T-cell (primary cell): ENCODE measurements at regions not wholly inside any gene's neighbourhood (a gene's known extent, or its start where the extent isn't known, plus 50 kb on each side); places are given as distances from the start of the nearest gene placed in this dataset.

Experiments
- ATAC-seq, 4 experiments: fragments of 200-7000 bp in 3 of 4; fragments of 150-1000 bp in 1 of 4; cut with Tn5 transposase; replicated peaks in 1 of 4; 1 replicate in 3 of 4; 2 replicates in 1 of 4; pipeline ENCODE4 v1.10.0; 2021; ENCODE audit warnings: moderate library complexity in 3 of 4, mild to moderate bottlenecking in 2 of 4, moderate number of reproducible peaks in 1 of 4
- CTCF ChIA-PET, 2 donors: fragments of 300-600 bp; sonication (Branson Sonifier 250); formaldehyde crosslinking; loops; one replicate each; lab custom pipeline; 2022; ENCODE audit warnings: antibody characterized with exemption in 2 of 2; lab: Charles Lee
- POLR2A ChIA-PET, 2 donors: fragments of 300-600 bp; sonication (Branson Sonifier 250); formaldehyde crosslinking; loops; one replicate each; lab custom pipeline; 2022; ENCODE audit warnings: antibody characterized with exemption in 2 of 2; lab: Charles Lee
- DNase-seq, 35 experiments: peaks; one replicate each; pipeline versions ENCODE4 v3.0.0 to v3.0.0-alpha.2; 2013 to 2023
- H3K27ac ChIP-seq: one replicate; pipeline ENCODE4 v1.5.1; 2013; ENCODE audit warnings: low read length
- H3K27me3 ChIP-seq, 2 experiments: replicated peaks in 1 of 2; 1 replicate in 1 of 2; 2 replicates in 1 of 2; pipeline versions ENCODE4 v1.6.1 to v1.7.0; 2013; ENCODE audit warnings: low read length in 1 of 2, mixed read lengths in 1 of 2; ENCODE audit not compliant: control insufficient read depth in 2 of 2, insufficient read depth in 2 of 2; ENCODE audit errors: extremely low read depth in 1 of 2
- H3K36me3 ChIP-seq, 2 donors: 1 replicate in 1 of 2; 2 replicates in 1 of 2; pipeline versions ENCODE4 v1.6.1 to v1.7.0; 2013; ENCODE audit warnings: low read length in 1 of 2; ENCODE audit not compliant: control insufficient read depth in 2 of 2, insufficient read depth in 1 of 2; ENCODE audit errors: extremely low read depth in 1 of 2
- H3K4me1 ChIP-seq, 2 experiments: 1 replicate in 1 of 2; 2 replicates in 1 of 2; pipeline versions ENCODE4 v1.6.1 to v1.7.0; 2013; ENCODE audit warnings: low read length in 2 of 2, mixed read lengths in 1 of 2; ENCODE audit not compliant: insufficient read depth in 2 of 2, control insufficient read depth in 1 of 2; ENCODE audit errors: extremely low read depth in 1 of 2
- H3K4me3 ChIP-seq, 2 donors: 1 replicate in 1 of 2; 2 replicates in 1 of 2; pipeline versions ENCODE4 v1.5.1 to v1.7.0; 2013; ENCODE audit warnings: mild to moderate bottlenecking in 2 of 2, low read length in 1 of 2, moderate library complexity in 1 of 2; ENCODE audit not compliant: control insufficient read depth in 1 of 2; ENCODE audit errors: extremely low read depth in 1 of 2
- H3K9me3 ChIP-seq: 2 replicates; pipeline ENCODE4 v1.7.0; 2013
- H3K27ac Mint-ChIP-seq, 2 donors: one replicate each; pipeline ENCODE4 v1.8.0; 2020 to 2021; ENCODE audit warnings: mild to moderate bottlenecking in 2 of 2, mixed read lengths in 2 of 2
- H3K27me3 Mint-ChIP-seq, 2 donors: one replicate each; pipeline ENCODE4 v1.8.0; 2021 to 2022; ENCODE audit warnings: mixed read lengths in 2 of 2
- H3K36me3 Mint-ChIP-seq: one replicate; pipeline ENCODE4 v1.8.0; 2021; ENCODE audit warnings: mixed read lengths
- H3K4me1 Mint-ChIP-seq, 3 donors: one replicate each; pipeline ENCODE4 v1.8.0; 2020 to 2022; ENCODE audit warnings: mixed read lengths in 3 of 3, mild to moderate bottlenecking in 1 of 3
- H3K4me3 Mint-ChIP-seq, 3 donors: one replicate each; pipeline ENCODE4 v1.8.0; 2020 to 2022; ENCODE audit warnings: mild to moderate bottlenecking in 3 of 3, mixed read lengths in 3 of 3, moderate library complexity in 3 of 3
- H3K9me3 Mint-ChIP-seq, 3 donors: one replicate each; pipeline ENCODE4 v1.8.0; 2020 to 2022; ENCODE audit warnings: mixed read lengths in 3 of 3
- WGBS: methylation state at CpG from one replicate; pipeline ENCODE4 v1.1.5; 2013; ENCODE audit warnings: missing lambda C conversion rate; ENCODE audit not compliant: insufficient coverage; 5-methylcytosine and 5-hydroxymethylcytosine counted together

- ChIA-PET POLR2A (no interaction called here), CTCF (no interaction called here)
- H3K4me3 ChIP-seq: no peak overlapping the region
- no peaks in the 10 kb centered on the region for H3K4me1 ChIP-seq
- no peak overlapping the region for H3K27ac ChIP-seq
- H3K9me3 ChIP-seq: no peaks in the 10 kb centered on the region
- Mint-ChIP-seq H3K27ac (no peak overlapping the region), H3K36me3 (no peaks in the 10 kb centered on the region), H3K9me3 (peaks cover 0 to 3% (median 2%) of the 10 kb centered on the region in 3 donors), H3K4me1 (no peaks in the 10 kb centered on the region), H3K27me3 (peaks cover 0 to 4% of the 10 kb centered on the region in 2 donors), H3K4me3 (no peak overlapping the region)
- ATAC-seq: no peak
- H3K36me3 ChIP-seq: no peaks in the 10 kb centered on the region
- WGBS: 67% methylated on average over 1 of the region's 2 CpGs
- H3K27me3 ChIP-seq: no peaks in the 10 kb centered on the region
- no peak for DNase-seq
Measured at GRCh38 chr13:47216176-47216822, 319.4 kb upstream of the HTR2A start.

- Mint-ChIP-seq H3K27me3 (peaks cover 0 to 7% of the 10 kb centered on the region in 2 donors), H3K36me3 (no peaks in the 10 kb centered on the region), H3K4me3 (no peak overlapping the region), H3K27ac (no peak overlapping the region), H3K4me1 (no peaks in the 10 kb centered on the region), H3K9me3 (peaks cover 0 to 2% (median 0%) of the 10 kb centered on the region in 3 donors)
- Histone ChIP-seq H3K9me3 (no peaks in the 10 kb centered on the region), H3K4me3 (no peak overlapping the region), H3K4me1 (no peaks in the 10 kb centered on the region), H3K27me3 (no peaks in the 10 kb centered on the region), H3K36me3 (no peaks in the 10 kb centered on the region), H3K27ac (no peak overlapping the region)
- ChIA-PET POLR2A (no interaction called here), CTCF (no interaction called here)
- WGBS: no CpG with 5 or more reads among the region's 2 CpGs
- DNase-seq: no peak
- no peak for ATAC-seq
Measured at GRCh38 chr13:47215736-47216135, 318.9 kb upstream of the HTR2A start.

DNA sequence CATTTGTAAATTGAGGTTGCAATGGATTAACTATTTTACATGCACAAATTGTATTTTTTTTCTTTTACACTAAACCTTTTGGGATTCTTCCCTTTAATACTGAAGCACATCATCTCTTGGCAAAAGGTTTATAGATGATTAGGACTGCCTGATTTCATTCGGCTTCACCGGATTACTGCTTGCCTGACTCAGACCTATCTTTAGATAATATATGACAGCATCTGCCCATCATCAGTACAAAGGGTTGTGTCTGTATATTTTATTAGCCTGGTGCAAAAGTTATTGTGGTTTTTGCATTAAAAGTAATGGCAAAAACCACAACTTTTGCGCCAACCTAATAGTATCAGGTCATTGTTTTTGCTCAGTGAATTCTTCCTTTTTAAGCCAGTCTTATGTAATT, 316.2 kb upstream of the HTR2A start:
- no CpG with 5 or more reads among the region's 3 CpGs for WGBS
- H3K9me3 ChIP-seq: no peaks in the 10 kb centered on the region
- ChIA-PET CTCF (no interaction called here), POLR2A (no interaction called here)
- peaks cover 0 to 8% of the 10 kb centered on the region in 2 donors for H3K27me3 Mint-ChIP-seq
- H3K4me1 ChIP-seq: no peaks in the 10 kb centered on the region
- no peaks in the 10 kb centered on the region for H3K27me3 ChIP-seq
- H3K4me1 Mint-ChIP-seq: no peaks in the 10 kb centered on the region
- H3K36me3 Mint-ChIP-seq: no peaks in the 10 kb centered on the region
- H3K27ac ChIP-seq: no peak overlapping the region
- H3K4me3 Mint-ChIP-seq: no peak overlapping the region
- no peak overlapping the region for H3K27ac Mint-ChIP-seq
- no peak overlapping the region for H3K4me3 ChIP-seq
- no peaks in the 10 kb centered on the region for H3K36me3 ChIP-seq
- ATAC-seq (no peak), DNase-seq (no peak)
- H3K9me3 Mint-ChIP-seq: no peaks in the 10 kb centered on the region

GRCh38 chr13:47211106-47211505, 314.3 kb upstream of the HTR2A start:
- Mint-ChIP-seq H3K27me3 (peaks cover 0 to 8% of the 10 kb centered on the region in 2 donors), H3K4me1 (no peaks in the 10 kb centered on the region), H3K36me3 (no peaks in the 10 kb centered on the region), H3K4me3 (no peak overlapping the region), H3K9me3 (no peaks in the 10 kb centered on the region), H3K27ac (no peak overlapping the region)
- no peak overlapping the region for H3K4me3 ChIP-seq
- no peaks in the 10 kb centered on the region for H3K36me3 ChIP-seq
- ChIA-PET CTCF (no interaction called here), POLR2A (no interaction called here)
- no peaks in the 10 kb centered on the region for H3K9me3 ChIP-seq
- 20% methylated on average over 1 of the region's 5 CpGs for WGBS
- ATAC-seq: no peak
- H3K4me1 ChIP-seq: no peaks in the 10 kb centered on the region
- no peak overlapping the region for H3K27ac ChIP-seq
- no peak for DNase-seq
- no peaks in the 10 kb centered on the region for H3K27me3 ChIP-seq

DNA sequence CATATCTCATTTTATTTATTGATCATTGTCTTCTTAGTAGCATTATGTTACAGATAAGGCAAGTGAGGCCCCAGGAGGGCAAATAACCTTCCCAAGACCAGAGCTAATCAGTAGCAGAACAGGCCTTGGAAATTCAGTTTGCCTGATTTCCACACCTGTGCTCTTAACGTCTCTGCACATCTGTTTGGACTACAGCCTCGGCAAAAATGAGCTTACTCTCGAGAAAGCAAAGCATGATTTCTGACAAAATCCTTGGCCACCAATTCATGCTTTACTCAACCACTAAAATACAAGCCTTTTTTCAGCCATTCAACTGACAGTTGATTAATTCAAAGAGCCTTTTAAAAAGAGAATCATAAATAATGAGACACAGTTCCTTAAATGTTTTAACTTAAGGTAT, 309.3 kb upstream of the HTR2A start:
- no peaks in the 10 kb centered on the region for H3K27me3 ChIP-seq
- H3K4me3 Mint-ChIP-seq: no peak overlapping the region
- WGBS: 50% methylated on average over 1 of the region's 3 CpGs
- DNase-seq (no peak), ATAC-seq (no peak)
- H3K4me3 ChIP-seq: no peak overlapping the region
- ChIA-PET POLR2A (no interaction called here), CTCF (no interaction called here)
- H3K27ac Mint-ChIP-seq: no peak overlapping the region
- H3K9me3 ChIP-seq: no peaks in the 10 kb centered on the region
- no peaks in the 10 kb centered on the region for H3K4me1 Mint-ChIP-seq
- peaks cover 0 to 9% of the 10 kb centered on the region in 2 donors for H3K27me3 Mint-ChIP-seq
- H3K36me3 Mint-ChIP-seq: no peaks in the 10 kb centered on the region
- no peaks in the 10 kb centered on the region for H3K4me1 ChIP-seq
- H3K9me3 Mint-ChIP-seq: peaks cover 0 to 6% (median 4%) of the 10 kb centered on the region in 3 donors
- H3K36me3 ChIP-seq: no peaks in the 10 kb centered on the region
- no peak overlapping the region for H3K27ac ChIP-seq

- ATAC-seq: no peak
- Histone ChIP-seq H3K27ac (no peak overlapping the region), H3K4me3 (no peak overlapping the region), H3K36me3 (no peaks in the 10 kb centered on the region), H3K9me3 (no peaks in the 10 kb centered on the region), H3K27me3 (peaks cover 0 to 2% of the 10 kb centered on the region in 2 experiments), H3K4me1 (no peaks in the 10 kb centered on the region)
- peaks cover 0 to 4% (median 0%) of the 10 kb centered on the region in 3 donors for H3K9me3 Mint-ChIP-seq
- H3K27me3 Mint-ChIP-seq: peaks cover 0 to 4% of the 10 kb centered on the region in 2 donors
- H3K4me1 Mint-ChIP-seq: no peaks in the 10 kb centered on the region
- H3K27ac Mint-ChIP-seq: no peak overlapping the region
- WGBS: 87% methylated on average over 3 of the region's 6 CpGs
- ChIA-PET CTCF (no interaction called here), POLR2A (no interaction called here)
- no peak overlapping the region for H3K4me3 Mint-ChIP-seq
- H3K36me3 Mint-ChIP-seq: no peaks in the 10 kb centered on the region
- DNase-seq: no peak
Measured at GRCh38 chr13:47190696-47191305, 293.9 kb upstream of the HTR2A start.
